H9 (cell line): ENCODE measurements at regions not wholly inside any gene's neighbourhood (a gene's known extent, or its start where the extent isn't known, plus 50 kb on each side); places are given as distances from the start of the nearest gene placed in this dataset.

Experiments used
- DNase-seq: peaks from one replicate; pipeline ENCODE4 v3.0.0-alpha.2; 2017
- H2AFZ ChIP-seq: one replicate; pipeline ENCODE4 v1.6.1; 2013; ENCODE audit warnings: mild to moderate bottlenecking, low read length, control low read depth, moderate library complexity
- H2AK5ac ChIP-seq: 2 replicates; pipeline ENCODE4 v1.6.1; 2013; ENCODE audit warnings: low read length, control low read depth, mixed read lengths; ENCODE audit not compliant: insufficient read length
- H2BK120ac ChIP-seq: one replicate; pipeline ENCODE4 v1.6.1; 2013; ENCODE audit warnings: low read depth, mild to moderate bottlenecking, low read length, control low read depth, inconsistent platforms; ENCODE audit not compliant: poor library complexity, severe bottlenecking
- H2BK12ac ChIP-seq: 2 replicates; pipeline ENCODE4 v1.6.1; 2013; ENCODE audit warnings: low read length, control low read depth, mixed read lengths, low read depth; ENCODE audit not compliant: insufficient read length
- H2BK15ac ChIP-seq: 2 replicates; pipeline ENCODE4 v1.6.1; 2013; ENCODE audit warnings: low read depth, low read length, control low read depth
- H2BK20ac ChIP-seq: one replicate; pipeline ENCODE4 v1.6.1; 2013; ENCODE audit warnings: low read depth, mild to moderate bottlenecking, low read length, control low read depth, inconsistent platforms; ENCODE audit not compliant: poor library complexity, severe bottlenecking
- H2BK5ac ChIP-seq: 2 replicates; pipeline ENCODE4 v1.6.1; 2013; ENCODE audit warnings: low read length, control low read depth, mixed read lengths; ENCODE audit not compliant: insufficient read length
- H3K14ac ChIP-seq: 2 replicates; pipeline ENCODE4 v1.6.1; 2013; ENCODE audit warnings: low read length, control low read depth; ENCODE audit not compliant: insufficient read depth
- H3K18ac ChIP-seq: 2 replicates; pipeline ENCODE4 v1.6.1; 2013; ENCODE audit warnings: low read depth, mild to moderate bottlenecking, mixed read lengths, low read length, control low read depth; ENCODE audit not compliant: insufficient read length
- H3K23ac ChIP-seq: 2 replicates; pipeline ENCODE4 v1.6.1; 2013; ENCODE audit warnings: low read length, control low read depth, mixed read lengths, low read depth; ENCODE audit not compliant: insufficient read length
- H3K23me2 ChIP-seq: 2 replicates; pipeline ENCODE4 v1.6.1; 2013; ENCODE audit warnings: low read depth, mild to moderate bottlenecking, mixed read lengths, low read length, control low read depth; ENCODE audit not compliant: insufficient read length, poor library complexity, severe bottlenecking
- H3K27ac ChIP-seq: 2 replicates; pipeline ENCODE4 v1.5.1; 2013; ENCODE audit warnings: low read length, control low read depth, mixed read lengths, low read depth; ENCODE audit not compliant: insufficient read length
- H3K27me3 ChIP-seq: 2 replicates; pipeline ENCODE4 v1.6.1; 2013; ENCODE audit warnings: low read length, control low read depth, inconsistent platforms; ENCODE audit not compliant: insufficient read depth
- H3K4ac ChIP-seq: 2 replicates; pipeline ENCODE4 v1.6.1; 2013; ENCODE audit warnings: low read depth, mild to moderate bottlenecking, control low read depth, inconsistent platforms, low read length, moderate library complexity
- H3K4me1 ChIP-seq: 2 replicates; pipeline ENCODE4 v1.6.1; 2013; ENCODE audit warnings: low read length, control low read depth, inconsistent platforms; ENCODE audit not compliant: insufficient read depth
- H3K4me2 ChIP-seq: 2 replicates; pipeline ENCODE4 v1.6.1; 2013; ENCODE audit warnings: low read length, control low read depth, mixed read lengths; ENCODE audit not compliant: insufficient read length, insufficient read depth
- H3K56ac ChIP-seq: 2 replicates; pipeline ENCODE4 v1.6.1; 2013; ENCODE audit warnings: low read depth, mild to moderate bottlenecking, mixed read lengths, low read length, control low read depth; ENCODE audit not compliant: insufficient read length
- H3K79me1 ChIP-seq: 2 replicates; pipeline ENCODE4 v1.6.1; 2013; ENCODE audit warnings: low read depth, mild to moderate bottlenecking, moderate library complexity, low read length, control low read depth, inconsistent platforms; ENCODE audit not compliant: insufficient read depth, poor library complexity, severe bottlenecking
- H3K79me2 ChIP-seq: 2 replicates; pipeline ENCODE4 v1.6.1; 2013; ENCODE audit warnings: low read length, control low read depth, inconsistent platforms; ENCODE audit not compliant: insufficient read depth
- H3K9ac ChIP-seq: 2 replicates; pipeline ENCODE4 v1.6.1; 2013; ENCODE audit warnings: low read length, control low read depth, mixed read lengths; ENCODE audit not compliant: insufficient read length; ENCODE audit errors: extremely low read depth
- H3K9me3 ChIP-seq: one replicate; pipeline ENCODE4 v1.6.1; 2013; ENCODE audit warnings: low read depth, low read length, inconsistent platforms; ENCODE audit not compliant: control insufficient read depth
- H3T11ph ChIP-seq: one replicate; pipeline ENCODE4 v1.6.1; 2013; ENCODE audit warnings: mild to moderate bottlenecking, low read length, control low read depth, inconsistent platforms
- H4K20me1 ChIP-seq: one replicate; pipeline ENCODE4 v1.6.1; 2013; ENCODE audit not compliant: control insufficient read depth, insufficient read length, insufficient read depth
- H4K5ac ChIP-seq: 2 replicates; pipeline ENCODE4 v1.6.1; 2013; ENCODE audit warnings: low read depth, mild to moderate bottlenecking, mixed read lengths, low read length, control low read depth; ENCODE audit not compliant: insufficient read length
- H4K8ac ChIP-seq: replicated peaks from 2 replicates; pipeline ENCODE4 v1.6.1; 2013; ENCODE audit warnings: low read length, control low read depth, mixed read lengths, low read depth; ENCODE audit not compliant: insufficient read length
- H4K91ac ChIP-seq: 2 replicates; pipeline ENCODE4 v1.6.1; 2013; ENCODE audit warnings: low read depth, mild to moderate bottlenecking, moderate library complexity, mixed read lengths, low read length, control low read depth; ENCODE audit not compliant: insufficient read length
- H3K27ac Mint-ChIP-seq, 3 experiments: 2 replicates in 2 of 3; 3 replicates in 1 of 3; pipeline ENCODE4 v1.8.0; 2020 to 2021; ENCODE audit warnings: mixed read lengths in 3 of 3, mild to moderate bottlenecking in 1 of 3, moderate library complexity in 1 of 3
- H3K27me3 Mint-ChIP-seq: 2 replicates; pipeline ENCODE4 v1.8.0; 2021; ENCODE audit warnings: low read depth, mild to moderate bottlenecking, moderate library complexity, mixed read lengths
- H3K36me3 Mint-ChIP-seq, 3 experiments: 2 replicates in 2 of 3; 3 replicates in 1 of 3; pipeline ENCODE4 v1.8.0; 2020 to 2021; ENCODE audit warnings: low read depth in 3 of 3, mixed read lengths in 3 of 3; ENCODE audit not compliant: insufficient read depth in 1 of 3
- H3K4me1 Mint-ChIP-seq, 2 experiments: 2 replicates each; pipeline ENCODE4 v1.8.0; 2020; ENCODE audit warnings: mixed read lengths in 2 of 2
- H3K4me3 Mint-ChIP-seq, 2 experiments: 2 replicates in 1 of 2; 3 replicates in 1 of 2; pipeline ENCODE4 v1.8.0; 2020 to 2021; ENCODE audit warnings: mild to moderate bottlenecking in 2 of 2, mixed read lengths in 2 of 2, moderate library complexity in 1 of 2
- H3K9me3 Mint-ChIP-seq, 2 experiments: 2 replicates in 1 of 2; 3 replicates in 1 of 2; pipeline ENCODE4 v1.8.0; 2020; ENCODE audit warnings: mild to moderate bottlenecking in 2 of 2, mixed read lengths in 2 of 2, moderate library complexity in 1 of 2
- CTCF ChIP-seq: fragments of 200-600 bp; sonication (generic); conservative IDR thresholded peaks from 3 replicates; pipeline ENCODE4 v1.8.0; 2021; ENCODE audit warnings: antibody characterized with exemption, mild to moderate bottlenecking
- WGBS: extraction: QIAGEN DNeasy Blood & Tissue Kit; methylation state at CpG from one replicate; pipeline ENCODE4 v1.1.7; 2013; ENCODE audit warnings: missing lambda C conversion rate, low lambda C conversion rate, mixed read lengths; ENCODE audit not compliant: insufficient read length; ENCODE audit errors: extremely low coverage; 5-methylcytosine and 5-hydroxymethylcytosine counted together

GRCh38 chr21:16124378-16125138 is 394.8 kb downstream of the USP25 start:
- Mint-ChIP-seq H3K27ac (no peak overlapping the region), H3K4me3 (no peak overlapping the region), H3K36me3 (no peaks in the 10 kb centered on the region; a peak in 1 of 7 replicates), H3K4me1 (peaks cover 0 to 3% of the 10 kb centered on the region in 2 experiments; a peak in 2 of 4 replicates), H3K9me3 (peaks cover 0 to 5% of the 10 kb centered on the region in 2 experiments; a peak in 1 of 5 replicates), H3K27me3 (no peaks in the 10 kb centered on the region)
- Histone ChIP-seq H3T11ph (no peak overlapping the region), H2BK20ac (no peak overlapping the region), H2AK5ac (no peak overlapping the region), H4K20me1 (no peaks in the 10 kb centered on the region), H2BK5ac (no peak overlapping the region), H3K9me3 (no peaks in the 10 kb centered on the region), H4K5ac (no peak overlapping the region), H3K56ac (no peak overlapping the region), H3K4me2 (no peak overlapping the region), H2BK12ac (no peak overlapping the region), H3K23me2 (no peaks in the 10 kb centered on the region), H2BK120ac (no peak overlapping the region), H3K9ac (no peak overlapping the region), H4K91ac (no peak overlapping the region), H3K27ac (no peak overlapping the region), H3K18ac (no peak overlapping the region), H4K8ac (no peak overlapping the region), H3K4me1 (no peaks in the 10 kb centered on the region), H3K27me3 (no peaks in the 10 kb centered on the region), H3K4ac (no peak overlapping the region), H3K14ac (no peak overlapping the region), H2AFZ (no peak overlapping the region), H2BK15ac (no peak overlapping the region), H3K23ac (no peak overlapping the region), H3K79me2 (no peaks in the 10 kb centered on the region), H3K79me1 (no peaks in the 10 kb centered on the region)
- WGBS = no CpG with 5 or more reads among the region's 5 CpGs
- TF ChIP-seq CTCF = no peak
- no peak for DNase-seq
